ENCODE measurements at regions not wholly inside any gene's neighbourhood (a gene's known extent, or its start where the extent isn't known, plus 50 kb on each side); places are given as distances from the start of the nearest gene placed in this dataset.

DNA sequence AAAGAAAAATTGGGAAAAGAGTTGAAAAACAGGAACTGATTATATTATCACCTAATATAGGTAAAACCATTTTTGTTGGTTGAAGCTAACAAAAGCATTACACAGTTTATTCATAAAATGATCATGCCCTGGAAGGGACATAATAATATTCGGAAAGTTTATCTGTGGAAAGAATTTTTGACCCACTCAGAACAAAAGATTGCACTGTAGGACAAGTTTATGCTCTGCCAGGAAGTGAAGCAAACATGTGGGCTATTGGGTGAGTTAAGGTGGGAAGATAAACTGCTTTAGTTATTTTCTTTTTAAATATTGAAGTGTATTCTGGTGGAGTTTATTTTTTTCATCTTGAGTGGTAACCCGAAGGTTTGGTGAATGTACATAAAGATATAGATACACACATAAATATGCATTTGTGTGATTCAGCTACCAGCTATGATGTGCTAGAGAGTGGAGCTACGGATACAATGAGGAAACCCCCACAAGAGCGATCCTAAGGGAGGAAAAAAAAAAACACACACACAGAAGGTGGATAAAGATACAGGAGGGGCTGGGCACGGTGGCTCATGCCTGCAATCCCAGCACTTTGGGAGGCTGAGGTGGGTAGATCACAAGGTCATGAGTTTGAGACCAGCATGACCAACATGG, 506.4 kb upstream of the THBS1 start:
- no peak for DNase-seq (ENCODE audit: low spot score)

- DNase-seq (ENCODE audit: low spot score): no peak
Measured at GRCh38 chr15:39075311-39075710, 505.6 kb upstream of the THBS1 start.

DNA sequence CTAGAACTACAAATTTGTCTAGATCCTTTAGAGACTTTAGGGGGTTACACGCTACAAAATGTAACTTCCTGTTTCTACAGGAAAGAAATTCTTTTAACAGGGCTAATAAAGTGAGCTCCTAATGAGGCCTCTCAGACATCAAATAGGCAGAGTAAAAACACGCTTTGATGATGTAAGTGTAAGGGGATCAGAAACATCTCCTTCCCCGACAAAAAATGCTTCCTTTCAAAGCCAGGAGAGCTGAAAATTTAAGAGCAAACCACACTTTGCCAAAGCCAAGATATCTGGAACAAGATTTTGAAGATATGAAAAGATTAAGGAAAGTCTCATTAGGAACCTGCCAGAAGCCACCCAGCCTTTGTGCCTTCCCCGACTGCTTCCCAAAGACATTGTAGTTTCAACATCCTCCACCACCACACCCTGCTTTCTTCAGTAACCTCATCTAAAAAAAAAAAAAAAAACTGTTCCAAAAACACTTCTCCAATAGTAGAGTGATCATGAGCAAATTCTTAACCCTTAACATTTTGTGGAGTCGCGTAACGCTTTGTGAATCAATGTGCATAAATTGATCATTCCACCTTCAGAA, 505.0 kb upstream of the THBS1 start:
- no peak for DNase-seq (ENCODE audit: low spot score)

DNA sequence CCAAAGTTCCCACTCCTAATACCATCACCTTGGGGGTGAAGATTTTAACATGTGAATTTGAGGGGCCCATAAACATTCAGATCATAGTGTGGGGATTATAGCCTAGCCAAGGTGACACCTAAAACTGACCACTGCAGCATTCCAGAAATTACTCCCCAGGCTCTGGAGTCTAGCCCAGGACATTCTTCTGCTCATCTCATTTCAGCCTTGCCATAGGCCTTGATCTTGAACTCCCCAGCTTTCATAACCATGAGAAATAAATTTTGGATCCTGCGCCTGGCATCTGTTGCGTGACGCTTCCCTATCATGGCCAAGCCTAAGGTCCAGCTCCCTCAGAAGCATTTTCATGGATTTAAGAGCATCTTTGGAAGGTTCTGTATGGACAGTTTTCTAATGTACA, 502.9 kb upstream of the THBS1 start:
- no peak for DNase-seq (ENCODE audit: low spot score)

DNA sequence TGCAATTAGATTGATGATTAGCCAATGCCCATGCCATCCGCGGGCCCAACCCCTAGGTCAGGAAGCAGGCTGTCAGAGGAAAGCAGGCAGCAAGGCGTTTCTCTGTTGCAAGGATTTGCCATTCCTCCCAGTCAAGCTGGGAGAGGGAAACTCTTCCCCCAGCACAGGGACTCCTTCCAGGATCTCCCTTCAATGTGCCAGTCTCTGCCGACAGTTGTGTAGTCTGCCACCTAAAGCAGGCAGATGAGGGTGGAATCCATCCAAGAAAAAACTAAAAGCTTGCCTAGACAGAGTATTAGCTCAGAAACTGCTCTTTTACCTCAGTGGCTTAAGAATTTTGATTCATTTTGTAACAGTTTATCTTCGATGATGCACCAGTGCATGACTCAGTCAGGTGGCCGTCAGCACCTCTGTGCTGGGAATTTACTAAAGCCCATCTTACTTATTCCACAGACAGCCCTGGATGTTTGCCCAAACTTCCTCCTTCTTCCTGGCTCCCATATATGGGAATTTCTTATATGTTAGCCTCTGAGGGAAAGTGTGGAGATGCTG, 501.5 kb upstream of the THBS1 start:
- no peak for DNase-seq (ENCODE audit: low spot score)

DNA sequence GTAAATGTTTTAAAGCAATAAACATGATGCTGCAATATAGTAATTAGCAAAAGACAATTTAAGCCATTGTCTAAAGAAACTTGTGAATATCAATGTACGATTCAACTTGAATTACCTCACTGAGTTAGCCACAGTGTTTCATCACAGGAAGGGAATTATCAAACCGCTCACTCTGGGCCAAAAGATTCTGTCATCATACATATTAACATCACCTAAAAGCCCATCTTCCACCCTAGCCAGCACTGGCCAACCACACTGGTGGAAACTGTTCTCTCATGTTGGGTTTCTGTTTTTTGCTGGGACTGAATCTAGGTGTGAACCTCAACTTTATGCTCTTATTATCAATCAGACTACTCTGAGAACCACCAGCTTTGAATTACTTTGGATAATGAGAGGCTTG, 497.7 kb upstream of the THBS1 start:
- no peak for DNase-seq (ENCODE audit: low spot score)

GRCh38 chr15:39084674-39085530, 496.0 kb upstream of the THBS1 start:
- DNase-seq (ENCODE audit: low spot score): no peak

GRCh38 chr15:39086641-39087040, 494.2 kb upstream of the THBS1 start:
- DNase-seq (ENCODE audit: low spot score): no peak

GRCh38 chr15:39088156-39088555, 492.7 kb upstream of the THBS1 start:
- DNase-seq (ENCODE audit: low spot score): no peak

GRCh38 chr15:39092354-39092753, 488.5 kb upstream of the THBS1 start:
- no peak for DNase-seq (ENCODE audit: low spot score)

- no peak for DNase-seq (ENCODE audit: low spot score)
Measured at GRCh38 chr15:39092761-39093160, 488.1 kb upstream of the THBS1 start.

GRCh38 chr15:39094116-39094515, 486.8 kb upstream of the THBS1 start:
- DNase-seq (ENCODE audit: low spot score): no peak

DNA sequence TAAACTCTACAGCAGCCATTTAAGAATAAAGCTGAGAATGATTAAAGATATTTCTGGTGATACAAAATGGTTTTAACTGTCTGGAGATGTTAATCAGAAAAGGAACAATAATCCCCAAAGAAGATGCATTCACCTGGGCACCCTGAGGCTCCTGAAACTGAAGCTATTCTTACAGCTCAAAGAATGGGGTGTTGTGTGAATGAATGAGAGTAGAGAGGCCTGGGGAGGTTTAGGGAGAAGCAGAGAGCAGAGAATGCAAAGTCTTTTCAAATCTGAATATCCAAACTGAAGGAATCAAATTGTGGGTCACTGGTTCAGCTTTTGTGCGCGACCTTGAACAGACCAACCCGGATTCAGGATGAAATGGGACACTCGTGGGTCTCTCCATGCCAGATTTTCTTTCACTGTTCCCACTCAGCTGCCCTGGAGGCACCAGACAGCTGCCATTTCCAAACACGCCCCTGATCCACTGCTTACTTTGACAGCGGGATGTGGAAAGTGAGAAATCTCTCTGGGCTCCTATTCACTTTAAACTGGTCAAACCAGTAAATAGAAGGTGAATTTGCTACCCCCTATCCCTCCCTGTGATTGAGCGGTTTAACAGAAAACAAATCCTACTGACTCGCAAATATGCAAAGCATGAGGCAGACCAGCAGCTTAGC, 485.5 kb upstream of the THBS1 start:
- no peak for DNase-seq (ENCODE audit: low spot score)

DNA sequence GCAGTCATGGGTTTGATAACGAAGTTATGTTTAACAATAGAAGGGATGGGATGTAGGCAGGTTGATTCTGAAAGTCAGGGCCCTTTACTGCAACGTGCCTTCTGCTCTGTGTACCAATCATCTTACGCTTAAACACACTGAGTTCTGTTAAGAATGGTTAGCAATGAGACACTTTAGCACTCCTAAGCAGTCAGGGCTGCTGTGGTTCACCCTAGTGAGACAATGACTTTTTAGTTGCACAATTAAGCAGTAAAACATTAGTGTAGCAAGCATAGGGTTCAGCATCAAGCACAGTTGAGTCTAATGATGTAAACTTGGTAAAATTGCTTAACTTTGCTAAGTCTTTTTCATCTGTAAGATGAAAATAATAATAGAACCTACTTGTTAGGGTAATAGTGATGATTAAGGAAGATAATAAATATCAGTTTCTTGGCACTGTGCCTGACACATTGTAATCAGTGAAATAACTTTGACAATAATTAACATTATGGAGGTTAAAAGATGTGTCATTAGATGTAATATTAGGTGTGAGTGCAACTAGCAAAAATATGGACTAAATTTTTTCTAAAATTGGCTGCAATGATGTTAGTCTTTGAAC, 484.2 kb upstream of the THBS1 start:
- no peak for DNase-seq (ENCODE audit: low spot score)

DNA sequence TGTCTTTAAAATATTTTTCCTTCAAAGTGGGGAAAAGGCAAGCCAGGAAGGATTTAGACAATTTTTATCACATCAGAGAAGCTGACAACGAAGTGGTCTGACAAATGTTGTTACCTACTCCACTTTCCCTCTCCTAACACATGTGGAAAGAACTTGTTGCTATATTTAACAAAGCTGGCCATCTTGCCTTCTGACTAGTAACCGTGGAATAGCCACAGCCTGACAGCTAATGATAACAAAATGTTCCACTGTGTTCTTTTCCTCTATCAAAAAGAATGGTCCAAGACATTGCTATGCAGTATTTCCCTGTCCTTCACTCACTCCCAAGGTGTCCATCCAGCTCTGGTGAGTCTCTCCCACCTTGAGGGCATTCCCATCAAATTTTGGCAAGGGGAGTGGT, 481.4 kb upstream of the THBS1 start:
- DNase-seq (ENCODE audit: low spot score): no peak

DNA sequence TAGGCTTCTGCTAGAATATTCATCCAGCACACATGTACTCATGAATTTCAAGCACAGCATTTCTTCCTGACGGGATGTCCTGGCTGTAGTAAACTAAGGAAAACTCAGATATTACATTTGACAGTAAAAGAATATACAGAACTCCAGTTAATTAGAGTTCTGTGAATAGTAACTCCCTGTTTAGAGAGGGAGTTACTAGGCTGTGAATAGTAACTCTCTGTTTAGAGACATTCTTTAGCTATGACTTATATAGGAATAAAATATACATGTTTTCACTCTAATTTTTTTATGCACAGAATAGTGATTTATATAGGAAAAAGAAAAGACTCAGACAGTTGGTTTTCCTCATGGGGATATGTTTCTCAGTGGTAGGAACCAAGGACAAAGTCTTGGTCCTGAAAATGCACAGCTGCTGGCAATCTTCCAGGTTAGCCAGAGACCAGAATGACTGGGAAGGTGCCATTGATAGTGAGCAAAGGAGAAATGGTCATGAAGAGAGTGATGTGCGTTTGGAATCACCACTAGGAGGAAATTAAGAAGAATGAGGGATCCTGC, 480.7 kb upstream of the THBS1 start:
- peak; percentile 22 for DNase-seq (ENCODE audit: low spot score)

DNA sequence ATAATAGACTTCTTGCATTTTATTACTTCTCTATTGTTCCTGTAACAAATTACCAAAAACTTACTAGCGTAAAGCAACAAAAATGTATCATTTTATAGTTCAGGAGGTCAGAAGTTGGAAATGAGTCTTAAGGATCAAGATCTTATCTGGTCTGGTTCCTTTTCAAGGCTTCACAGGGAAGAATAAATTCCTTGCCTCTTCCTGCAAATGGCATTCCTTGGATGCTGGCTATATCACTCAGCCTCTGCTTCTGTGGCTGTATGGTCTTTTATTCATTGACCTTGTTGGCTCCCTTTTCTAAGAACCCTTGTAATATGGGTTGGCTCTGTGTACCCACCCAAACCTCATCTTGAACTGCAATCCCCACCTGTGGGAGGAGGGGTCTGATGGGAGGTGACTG, 478.4 kb upstream of the THBS1 start:
- no peak for DNase-seq (ENCODE audit: low spot score)

GRCh38 chr15:39106950-39107349, 473.9 kb upstream of the THBS1 start:
- DNase-seq (ENCODE audit: low spot score): no peak

DNA sequence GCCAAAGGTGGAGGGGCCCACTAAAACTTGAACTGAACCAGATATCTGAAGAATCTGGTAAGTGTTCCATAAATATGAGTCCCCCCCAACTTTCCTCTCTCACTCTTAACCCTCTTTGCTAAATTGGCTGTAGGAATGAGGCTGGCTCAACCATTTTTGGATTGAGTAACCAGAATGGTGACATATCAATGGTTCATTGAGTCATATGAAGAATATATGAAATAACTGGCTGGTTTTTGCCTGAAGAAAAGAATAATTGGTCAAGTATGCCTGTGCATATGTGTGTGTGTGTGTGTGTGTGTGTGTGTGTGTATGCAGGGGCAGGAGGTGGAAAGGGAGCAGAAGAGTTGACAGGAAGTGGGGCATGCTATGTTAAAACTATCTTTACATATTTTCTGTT, 472.9 kb upstream of the THBS1 start:
- DNase-seq (ENCODE audit: low spot score): no peak

DNA sequence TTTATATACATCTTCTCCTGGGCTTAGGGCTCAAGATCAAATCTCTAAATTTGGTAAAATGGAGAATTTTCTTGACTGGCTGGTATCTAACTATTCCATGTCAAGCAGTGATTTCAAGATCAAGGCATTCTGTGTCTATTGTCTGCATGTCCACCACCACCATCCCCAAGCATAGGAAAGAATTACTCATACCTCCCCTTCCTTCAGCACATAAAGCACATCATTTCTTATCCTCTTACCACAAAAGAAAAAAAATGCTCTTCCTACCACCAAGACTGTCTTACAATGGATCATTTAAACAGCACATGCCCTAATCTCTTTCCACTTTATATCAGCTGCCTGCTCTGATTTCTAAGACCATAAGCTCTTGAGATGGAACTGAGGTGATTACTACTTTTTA, 470.5 kb upstream of the THBS1 start:
- DNase-seq (ENCODE audit: low spot score): no peak

GRCh38 chr15:39110746-39111145, 470.1 kb upstream of the THBS1 start:
- DNase-seq (ENCODE audit: low spot score): no peak

All from HT-29 (cell line).